Ovary (tissue), 7 donors: ENCODE measurements at regions not wholly inside any gene's neighbourhood (a gene's known extent, or its start where the extent isn't known, plus 50 kb on each side); places are given as distances from the start of the nearest gene placed in this dataset.

Experiments
- DNase-seq, 5 donors: peaks; one replicate each; pipeline ENCODE4 v3.0.0-alpha.2; 2019 to 2020
- H3K27ac ChIP-seq, 2 donors: fragments of 200-600 bp; one replicate each; pipeline versions ENCODE4 v1.5.1 to v1.8.0; 2019 to 2022
- H3K27me3 ChIP-seq: fragments of 200-600 bp; one replicate; pipeline ENCODE4 v1.8.0; 2022
- H3K36me3 ChIP-seq: fragments of 200-600 bp; sonication (generic); one replicate; pipeline ENCODE4 v1.5.1; 2019
- H3K4me1 ChIP-seq: one replicate; pipeline ENCODE4 v1.8.1; 2013; ENCODE audit warnings: mild to moderate bottlenecking, moderate library complexity; ENCODE audit not compliant: insufficient read depth
- H3K4me3 ChIP-seq: fragments of 200-600 bp; sonication (generic); one replicate; pipeline ENCODE4 v1.5.1; 2017
- H3K9me3 ChIP-seq, 2 donors: fragments of 200-600 bp in 1 of 2; sonication (generic) in 1 of 2; one replicate each; pipeline versions ENCODE4 v1.5.1 to v1.8.1; 2013 to 2019; ENCODE audit warnings: mild to moderate bottlenecking in 1 of 2, moderate library complexity in 1 of 2
- CTCF ChIP-seq, 3 donors: fragments of 450-650 bp in 2 of 3; fragments of 200-600 bp in 1 of 3; IDR thresholded peaks; one replicate each; pipeline versions ENCODE4 v1.5.1 to v1.8.0; 2016 to 2022; ENCODE audit warnings: antibody characterized with exemption in 3 of 3, mild to moderate bottlenecking in 1 of 3
- EP300 ChIP-seq: sonication (generic); formaldehyde crosslinking; IDR thresholded peaks from one replicate; pipeline ENCODE4 v1.6.1; 2017; ENCODE audit warnings: antibody characterized with exemption
- POLR2A ChIP-seq: fragments of 450-650 bp; IDR thresholded peaks from one replicate; pipeline ENCODE4 v1.6.1; 2017; ENCODE audit warnings: antibody characterized with exemption, mild to moderate bottlenecking, moderate library complexity
- WGBS, 3 donors: extraction: QIAGEN DNeasy Blood & Tissue Kit in 1 of 3; methylation state at CpG; one replicate each; pipeline versions ENCODE4 v1.1.5 to v1.1.7; 2013 to 2017; 5-methylcytosine and 5-hydroxymethylcytosine counted together
- intact Hi-C, 4 donors: fragments of 100-400 bp; cut with DNase I; formaldehyde crosslinking; loops; one replicate each; pipeline versions ENCODE4 v1.11.0 to v1.15.1; 2022 to 2023
- donor health status: DM: no; HTN: no; CAD: no; lungs with moderate emphysema.
- donor health status: DM: no; HTN: no; CAD: no.
- donor health status: Bipolar disorder and iron deficiency.
- donor health status: DM: no; HTN: no; CAD: no.
- donor health status: DM: yes; HTN: yes; CAD: no.

DNA sequence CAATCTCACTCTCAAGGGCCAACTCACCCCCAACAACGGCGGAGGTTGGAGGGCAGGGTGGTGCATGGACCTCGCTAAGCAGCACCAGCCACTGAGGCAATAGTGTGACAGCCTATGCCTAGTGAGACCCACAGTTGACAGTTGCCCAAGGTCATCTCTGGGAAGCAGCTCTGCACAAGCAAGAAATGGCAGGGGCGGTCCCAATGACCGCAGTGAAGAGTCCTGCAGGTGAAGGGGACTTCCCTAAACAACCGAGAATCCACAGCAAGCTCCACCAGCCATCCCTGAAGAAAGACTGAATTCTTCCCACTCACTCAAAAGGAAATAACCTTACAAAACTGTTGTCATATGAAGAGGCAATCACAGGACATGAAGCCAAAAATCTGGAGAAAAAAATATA is 313.4 kb upstream of the ID2 start:
- no peak overlapping the region for H3K4me3 ChIP-seq
- intact Hi-C loops: no loop called here
- no peak for DNase-seq
- H3K4me1 ChIP-seq: peaks cover under 1% of the 10 kb centered on the region
- TF ChIP-seq POLR2A (no peak), CTCF (IDR thresholded peaks at IDR 0.05) (no peak), EP300 (no peak)
- no peak overlapping the region for H3K27ac ChIP-seq
- H3K9me3 ChIP-seq: no peaks in the 10 kb centered on the region
- no peaks in the 10 kb centered on the region for H3K36me3 ChIP-seq
- H3K27me3 ChIP-seq: no peaks in the 10 kb centered on the region
- WGBS, 3 donors: 94 to 95% (median 95%) methylated on average over 6 of the region's 6 CpGs

- Histone ChIP-seq H3K27me3 (no peaks in the 10 kb centered on the region), H3K36me3 (no peaks in the 10 kb centered on the region), H3K9me3 (no peaks in the 10 kb centered on the region), H3K4me3 (no peak overlapping the region), H3K27ac (no peak overlapping the region), H3K4me1 (no peaks in the 10 kb centered on the region)
- DNase-seq: no peak
- 69 to 85% (median 84%) methylated on average over 8 of the region's 8 CpGs for WGBS, 3 donors
- no peak for TF ChIP-seq CTCF (IDR thresholded peaks at IDR 0.05)
- intact Hi-C loops: no loop called here
Observed at GRCh38 chr2:8369522-8369921, 312.3 kb upstream of the ID2 start.

GRCh38 chr2:8370258-8370802 is 311.5 kb upstream of the ID2 start:
- TF ChIP-seq EP300 (no peak), POLR2A (no peak), CTCF (IDR thresholded peaks at IDR 0.05) (no peak)
- DNase-seq: no peak
- intact Hi-C loops: no loop called here
- Histone ChIP-seq H3K27me3 (no peaks in the 10 kb centered on the region), H3K9me3 (no peaks in the 10 kb centered on the region), H3K4me1 (no peaks in the 10 kb centered on the region), H3K36me3 (no peaks in the 10 kb centered on the region), H3K27ac (no peak overlapping the region), H3K4me3 (no peak overlapping the region)
- WGBS, 3 donors: 40 to 43% (median 42%) methylated on average over 2 of the region's 2 CpGs

- DNase-seq: no peak
- Histone ChIP-seq H3K36me3 (no peaks in the 10 kb centered on the region), H3K4me3 (no peak overlapping the region), H3K27me3 (no peaks in the 10 kb centered on the region), H3K4me1 (no peaks in the 10 kb centered on the region), H3K9me3 (no peaks in the 10 kb centered on the region), H3K27ac (no peak overlapping the region)
- intact Hi-C loops: no loop called here
- 81 to 87% (median 83%) methylated on average over 4 of the region's 4 CpGs for WGBS, 3 donors
- TF ChIP-seq EP300 (no peak), POLR2A (no peak), CTCF (IDR thresholded peaks at IDR 0.05) (no peak)
Observed at GRCh38 chr2:8371653-8372052, 310.2 kb upstream of the ID2 start.

GRCh38 chr2:8374782-8375181 is 307.1 kb upstream of the ID2 start:
- no peak for DNase-seq
- 91 to 93% (median 92%) methylated on average over 9 of the region's 9 CpGs for WGBS, 3 donors
- intact Hi-C loops: no loop called here
- Histone ChIP-seq H3K27me3 (no peaks in the 10 kb centered on the region), H3K27ac (no peak overlapping the region), H3K4me3 (no peak overlapping the region), H3K9me3 (no peaks in the 10 kb centered on the region), H3K36me3 (no peaks in the 10 kb centered on the region), H3K4me1 (no peaks in the 10 kb centered on the region)
- no peak for TF ChIP-seq EP300
- no peak for TF ChIP-seq CTCF (IDR thresholded peaks at IDR 0.05)
- no peak for TF ChIP-seq POLR2A
